CD14-positive monocyte (primary cell): ENCODE measurements at regions not wholly inside any gene's neighbourhood (a gene's known extent, or its start where the extent isn't known, plus 50 kb on each side); places are given as distances from the start of the nearest gene placed in this dataset.

Experiments used
- DNase-seq, 3 donors: peaks; one replicate each; pipeline ENCODE4 v3.0.0-alpha.2; 2011 to 2022
- H2AFZ ChIP-seq: 2 replicates; pipeline ENCODE4 v1.6.0; 2012; ENCODE audit warnings: mild to moderate bottlenecking, low read depth, low read length, inconsistent platforms; ENCODE audit not compliant: insufficient read depth, poor library complexity, severe bottlenecking
- H3K27ac ChIP-seq, 2 donors: 1 replicate in 1 of 2; 2 replicates in 1 of 2; pipeline ENCODE4 v1.5.1; 2012 to 2013; ENCODE audit warnings: low read length in 2 of 2, control low read depth in 1 of 2, inconsistent platforms in 1 of 2, low read depth in 1 of 2, mild to moderate bottlenecking in 1 of 2
- H3K27me3 ChIP-seq, 2 donors: one replicate each; pipeline versions ENCODE4 v1.6.0 to v1.6.1; 2011 to 2013; ENCODE audit warnings: low read length in 2 of 2; ENCODE audit not compliant: control insufficient read depth in 2 of 2, insufficient read depth in 2 of 2
- H3K36me3 ChIP-seq, 2 donors: replicated peaks in 1 of 2; 1 replicate in 1 of 2; 2 replicates in 1 of 2; pipeline versions ENCODE4 v1.5.1 to v1.6.1; 2012 to 2013; ENCODE audit warnings: low read length in 2 of 2, control low read depth in 1 of 2, inconsistent platforms in 1 of 2, mild to moderate bottlenecking in 1 of 2; ENCODE audit not compliant: insufficient read depth in 2 of 2, control insufficient read depth in 1 of 2
- H3K4me1 ChIP-seq, 2 donors: 1 replicate in 1 of 2; 2 replicates in 1 of 2; pipeline versions ENCODE4 v1.5.1 to v1.6.1; 2012 to 2013; ENCODE audit warnings: low read length in 2 of 2, control low read depth in 1 of 2, inconsistent platforms in 1 of 2, mild to moderate bottlenecking in 1 of 2, moderate library complexity in 1 of 2; ENCODE audit not compliant: insufficient read depth in 2 of 2, control insufficient read depth in 1 of 2
- H3K4me2 ChIP-seq: replicated peaks from 2 replicates; pipeline ENCODE3; 2012; ENCODE audit warnings: low read length, moderate library complexity, mild to moderate bottlenecking; ENCODE audit not compliant: poor library complexity, severe bottlenecking; ENCODE audit errors: extremely low read depth
- H3K4me3 ChIP-seq, 3 experiments: fragments of 200-600 bp in 1 of 3; sonication (generic) in 1 of 3; replicated peaks in 1 of 3; 1 replicate in 2 of 3; 2 replicates in 1 of 3; pipeline ENCODE4 v1.5.1; 2011 to 2013; ENCODE audit warnings: low read length in 3 of 3, mild to moderate bottlenecking in 3 of 3, control low read depth in 2 of 3, low read depth in 2 of 3, inconsistent platforms in 1 of 3, moderate library complexity in 1 of 3
- H3K79me2 ChIP-seq: 2 replicates; pipeline ENCODE4 v1.6.0; 2012; ENCODE audit warnings: mild to moderate bottlenecking, control low read depth, inconsistent platforms, low read length, moderate library complexity; ENCODE audit not compliant: insufficient read depth
- H3K9ac ChIP-seq: 2 replicates; pipeline ENCODE4 v1.6.0; 2017; ENCODE audit warnings: low read length, mild to moderate bottlenecking; ENCODE audit not compliant: insufficient read depth, poor library complexity, severe bottlenecking
- H3K9me3 ChIP-seq, 2 donors: replicated peaks in 1 of 2; 1 replicate in 1 of 2; 2 replicates in 1 of 2; pipeline versions ENCODE4 v1.5.1 to v1.6.1; 2012 to 2013; ENCODE audit warnings: low read length in 2 of 2, control low read depth in 1 of 2; ENCODE audit not compliant: control insufficient read depth in 1 of 2, insufficient read depth in 1 of 2
- H4K20me1 ChIP-seq: 2 replicates; pipeline ENCODE4 v1.6.0; 2012; ENCODE audit warnings: mild to moderate bottlenecking, low read length, control low read depth, moderate library complexity; ENCODE audit not compliant: insufficient read depth
- H3K27ac Mint-ChIP-seq, 7 donors: one replicate each; pipeline ENCODE4 v1.8.0; 2020; ENCODE audit warnings: mild to moderate bottlenecking in 7 of 7, mixed read lengths in 7 of 7, moderate library complexity in 6 of 7, inconsistent platforms in 2 of 7
- H3K27me3 Mint-ChIP-seq, 3 donors: one replicate each; pipeline ENCODE4 v1.8.0; 2021 to 2022; ENCODE audit warnings: low read depth in 3 of 3, mild to moderate bottlenecking in 3 of 3, mixed read lengths in 3 of 3, moderate library complexity in 3 of 3, inconsistent platforms in 1 of 3
- H3K36me3 Mint-ChIP-seq, 2 donors: one replicate each; pipeline ENCODE4 v1.8.0; 2020; ENCODE audit warnings: mixed read lengths in 2 of 2, inconsistent platforms in 1 of 2, mild to moderate bottlenecking in 1 of 2
- H3K4me1 Mint-ChIP-seq: one replicate; pipeline ENCODE4 v1.8.0; 2020; ENCODE audit warnings: mild to moderate bottlenecking, mixed read lengths
- H3K4me3 Mint-ChIP-seq, 2 donors: one replicate each; pipeline ENCODE4 v1.8.0; 2020; ENCODE audit warnings: mild to moderate bottlenecking in 2 of 2, mixed read lengths in 2 of 2, moderate library complexity in 1 of 2
- H3K9me3 Mint-ChIP-seq, 7 donors: one replicate each; pipeline ENCODE4 v1.8.0; 2020 to 2022; ENCODE audit warnings: mixed read lengths in 7 of 7, mild to moderate bottlenecking in 6 of 7, moderate library complexity in 6 of 7, inconsistent platforms in 2 of 7
- CTCF ChIP-seq: fragments of 200-600 bp; IDR thresholded peaks from one replicate; pipeline ENCODE4 v1.8.0; 2022; ENCODE audit warnings: antibody characterized with exemption, mild to moderate bottlenecking
- WGBS: methylation state at CpG from one replicate; pipeline ENCODE4 v1.1.5; 2013; ENCODE audit warnings: missing lambda C conversion rate; ENCODE audit not compliant: insufficient coverage; 5-methylcytosine and 5-hydroxymethylcytosine counted together
- intact Hi-C, 2 donors: fragments of 100-400 bp; cut with micrococcal nuclease; formaldehyde crosslinking; loops; one replicate each; pipeline versions ENCODE4 v1.15.0 to v1.15.1; 2023

GRCh38 chr3:117750674-117751269 is 1041.2 kb downstream of the TUSC7 start:
- Histone ChIP-seq H3K27me3 (no peaks in the 10 kb centered on the region), H3K4me1 (no peaks in the 10 kb centered on the region)

GRCh38 chr3:117751651-117752050 is 1042.1 kb downstream of the TUSC7 start:
- H3K27me3 Mint-ChIP-seq = no peaks in the 10 kb centered on the region
- H3K9me3 ChIP-seq = no peaks in the 10 kb centered on the region
- H3K27ac Mint-ChIP-seq = no peak overlapping the region
- 79% methylated on average over 3 of the region's 4 CpGs for WGBS
- intact Hi-C loops = no loop called here
- H3K4me2 ChIP-seq = no peak overlapping the region
- no peak overlapping the region for H3K9ac ChIP-seq
- TF ChIP-seq CTCF = no peak
- H3K27ac ChIP-seq = no peak overlapping the region
- H3K36me3 ChIP-seq = no peaks in the 10 kb centered on the region
- peaks cover 0 to 3% (median 2%) of the 10 kb centered on the region in 7 donors for H3K9me3 Mint-ChIP-seq
- no peak overlapping the region for H3K4me3 Mint-ChIP-seq
- H3K27me3 ChIP-seq = no peaks in the 10 kb centered on the region
- no peaks in the 10 kb centered on the region for H3K4me1 Mint-ChIP-seq
- H4K20me1 ChIP-seq = no peaks in the 10 kb centered on the region
- H3K36me3 Mint-ChIP-seq = no peaks in the 10 kb centered on the region
- DNase-seq = no peak
- no peak overlapping the region for H3K4me3 ChIP-seq
- H3K79me2 ChIP-seq = no peaks in the 10 kb centered on the region
- H2AFZ ChIP-seq = no peak overlapping the region
- no peaks in the 10 kb centered on the region for H3K4me1 ChIP-seq

More at GRCh38 chr3:117750674-117751269, 1041.2 kb downstream of the TUSC7 start:
- Histone ChIP-seq H3K79me2 (no peaks in the 10 kb centered on the region), H3K27ac (no peak overlapping the region), H3K9me3 (no peaks in the 10 kb centered on the region), H3K4me3 (no peak overlapping the region), H3K4me2 (no peak overlapping the region), H3K9ac (no peak overlapping the region), H3K36me3 (no peaks in the 10 kb centered on the region), H4K20me1 (no peaks in the 10 kb centered on the region), H2AFZ (no peak overlapping the region)
- Mint-ChIP-seq H3K36me3 (no peaks in the 10 kb centered on the region), H3K4me3 (no peak overlapping the region), H3K27ac (no peak overlapping the region), H3K4me1 (no peaks in the 10 kb centered on the region), H3K9me3 (peaks cover 0 to 3% (median 2%) of the 10 kb centered on the region in 7 donors), H3K27me3 (peaks cover 0 to 2% (median 0%) of the 10 kb centered on the region in 3 donors)
- 50% methylated on average over 1 of the region's 4 CpGs for WGBS
- intact Hi-C loops = no loop called here
- TF ChIP-seq CTCF = no peak
- no peak for DNase-seq
